Middle frontal gyrus (tissue), 1 donor: ENCODE measurements at regions not wholly inside any gene's neighbourhood (a gene's known extent, or its start where the extent isn't known, plus 50 kb on each side); places are given as distances from the start of the nearest gene placed in this dataset.
"Not testable (repeated sequence)": the region's sequence is repeated elsewhere in the genome, so short reads cannot be mapped to it uniquely, and the experiment has no call there.

Source experiments
- DNase-seq: peaks from one replicate; pipeline ENCODE4 v3.0.0-alpha.2; 2015; ENCODE audit warnings: low spot score; ENCODE audit errors: extremely low spot score

DNA sequence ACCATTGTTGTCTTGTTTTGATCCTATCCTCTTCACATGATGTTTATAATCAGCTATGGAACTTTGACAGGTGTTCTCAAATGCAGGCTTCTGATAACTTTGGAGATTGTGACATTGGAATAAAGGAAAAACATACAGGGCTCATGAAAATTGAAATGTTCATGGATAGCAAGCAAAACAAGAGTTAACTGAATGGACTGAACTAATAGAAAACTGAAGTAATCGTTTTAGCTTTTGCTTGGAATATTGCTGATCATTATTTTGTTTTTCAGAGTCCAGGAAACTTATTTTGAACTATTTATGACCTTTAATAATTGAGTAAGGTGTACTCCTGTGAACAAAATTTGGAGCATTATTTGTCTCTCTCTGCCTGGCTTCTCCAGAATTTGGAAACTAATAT, 436.7 kb upstream of the CDH9 start:
- DNase-seq: no peak

GRCh38 chr5:27474395-27474794, 436.0 kb upstream of the CDH9 start:
- no peak for DNase-seq

GRCh38 chr5:27474047-27474309, 435.6 kb upstream of the CDH9 start:
- DNase-seq: no peak

DNA sequence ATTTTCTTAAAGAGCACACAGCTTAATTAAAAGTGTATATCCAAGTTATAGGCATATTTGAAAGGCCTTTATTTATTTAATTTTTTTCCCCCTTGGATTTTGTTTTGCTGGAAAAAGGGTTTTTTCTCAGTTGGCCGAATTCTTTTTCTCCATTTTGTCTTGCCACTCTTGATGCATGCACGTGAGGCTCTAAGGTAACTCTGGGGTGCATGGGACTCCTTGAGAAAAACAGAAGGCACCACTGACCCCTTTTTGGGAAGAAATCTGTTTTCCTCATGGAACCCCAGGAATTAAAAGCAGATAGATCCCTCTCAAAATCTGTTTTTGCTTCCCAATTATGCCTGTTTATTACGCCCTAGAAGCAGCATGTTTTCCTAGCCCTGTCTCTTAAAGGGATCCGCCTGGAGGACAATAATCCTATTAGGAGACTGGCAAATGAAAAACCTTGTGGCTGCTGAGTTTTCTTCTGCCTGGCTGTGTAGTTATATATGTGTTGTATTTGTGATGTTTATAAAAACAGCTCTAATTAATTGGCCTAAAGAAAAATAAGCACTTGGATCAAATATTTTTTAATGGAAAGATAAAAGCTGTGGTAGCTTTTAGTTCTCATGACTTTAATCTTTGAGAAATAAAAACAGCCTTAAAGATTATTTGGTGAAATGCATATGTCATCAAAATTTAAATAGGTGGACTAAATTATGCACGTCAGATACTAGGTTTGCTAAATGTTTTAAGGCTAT, 435.1 kb upstream of the CDH9 start:
- DNase-seq: no peak

GRCh38 chr5:27472871-27473270, 434.5 kb upstream of the CDH9 start:
- DNase-seq: no peak

DNA sequence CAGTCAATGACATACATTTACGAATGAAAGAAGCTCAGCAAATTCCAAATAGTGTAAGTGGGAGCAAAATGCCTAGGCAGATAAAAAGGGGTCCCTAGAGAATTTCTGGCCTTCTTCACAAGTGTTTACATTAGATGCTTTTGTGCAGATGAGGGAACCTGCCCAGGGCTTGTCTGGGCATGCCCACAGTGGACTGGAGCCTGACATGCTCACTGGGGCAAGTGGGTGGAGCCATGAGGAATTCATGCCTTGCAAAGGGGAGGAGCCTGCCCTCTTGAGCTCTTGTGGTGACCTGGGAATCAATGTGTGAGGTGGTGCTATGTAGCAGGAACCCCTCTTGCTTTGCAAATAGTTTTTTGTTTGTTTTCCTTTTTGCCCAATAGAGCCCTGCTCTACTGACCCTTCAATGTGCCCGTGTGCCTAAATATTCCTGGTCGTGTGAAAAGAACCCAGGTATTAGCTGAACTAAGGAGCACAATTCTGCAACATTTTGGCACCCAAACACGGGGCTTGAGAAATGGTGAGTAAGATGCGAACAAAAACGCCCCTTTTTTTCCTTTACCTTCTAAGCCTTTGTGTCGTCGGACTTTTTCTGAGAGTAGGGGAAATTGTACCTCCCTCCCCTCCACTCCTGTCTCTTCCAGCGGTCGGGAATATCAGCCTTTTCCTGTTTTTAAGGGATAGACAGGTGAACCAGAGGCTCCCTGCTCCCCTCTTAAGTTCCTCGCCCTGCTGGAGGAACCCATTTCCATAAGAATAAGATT, 433.8 kb upstream of the CDH9 start:
- DNase-seq: no peak

DNA sequence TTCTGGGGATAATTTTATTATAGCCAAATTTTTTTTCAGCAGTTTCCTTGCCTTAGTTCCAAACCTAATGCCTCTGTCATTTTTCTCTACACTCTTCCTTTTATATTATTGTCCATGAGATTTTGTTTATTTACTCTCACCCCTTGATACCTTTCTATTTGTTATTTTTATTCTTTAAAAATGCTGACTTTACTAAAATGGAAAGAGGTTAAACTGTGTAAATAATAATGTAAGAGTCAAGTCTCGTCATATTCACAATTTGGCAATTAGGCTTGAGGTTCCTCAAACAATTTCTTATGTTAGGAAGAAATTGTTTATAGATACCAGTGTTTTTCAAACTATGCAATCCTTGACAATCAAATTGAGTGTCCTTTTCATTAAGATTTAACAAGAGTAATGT, 428.6 kb upstream of the CDH9 start:
- DNase-seq: no peak

- DNase-seq: no peak
Observed at GRCh38 chr5:27465140-27465539, 426.8 kb upstream of the CDH9 start.

- no peak for DNase-seq
Observed at GRCh38 chr5:27463446-27464149, 425.2 kb upstream of the CDH9 start.

- no peak for DNase-seq
Observed at GRCh38 chr5:27462936-27463335, 424.6 kb upstream of the CDH9 start.

DNA sequence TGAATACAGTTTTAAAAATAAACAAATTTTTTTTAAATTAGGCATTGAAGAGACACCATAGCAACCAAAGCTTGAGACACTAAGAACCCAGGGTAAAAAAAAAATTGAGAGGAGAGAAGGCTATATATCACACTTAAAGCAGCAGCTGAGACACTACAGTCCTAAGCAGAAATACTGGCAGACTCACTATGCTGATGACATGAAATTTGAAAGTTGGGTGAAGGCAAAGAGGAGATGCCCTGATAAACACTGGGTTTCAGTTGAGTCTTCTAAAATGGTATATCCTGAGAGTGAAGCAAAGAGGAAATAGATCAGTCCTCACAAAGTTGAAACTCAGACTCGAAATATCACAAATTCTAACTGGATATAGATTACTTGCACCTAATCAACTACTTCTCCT, 419.9 kb upstream of the CDH9 start:
- no peak for DNase-seq

DNA sequence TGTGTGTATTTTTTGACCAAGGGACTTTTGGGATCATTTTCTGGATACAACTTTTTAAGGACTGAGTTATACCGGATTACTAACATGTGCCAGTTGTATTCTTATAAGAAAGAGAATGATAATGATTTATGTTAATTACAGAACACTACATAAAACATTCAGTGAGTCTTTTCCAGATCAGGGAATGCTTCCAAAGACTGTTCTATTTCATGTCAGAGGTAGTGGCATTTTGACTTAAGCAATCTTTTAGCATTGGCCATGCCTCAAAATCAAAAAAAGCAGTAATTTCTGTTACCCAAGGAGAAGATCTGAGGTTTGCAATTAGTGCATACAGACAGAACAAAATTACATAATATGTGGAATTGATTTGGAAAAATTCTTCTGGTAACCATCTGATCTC, 413.0 kb upstream of the CDH9 start:
- no peak for DNase-seq

DNA sequence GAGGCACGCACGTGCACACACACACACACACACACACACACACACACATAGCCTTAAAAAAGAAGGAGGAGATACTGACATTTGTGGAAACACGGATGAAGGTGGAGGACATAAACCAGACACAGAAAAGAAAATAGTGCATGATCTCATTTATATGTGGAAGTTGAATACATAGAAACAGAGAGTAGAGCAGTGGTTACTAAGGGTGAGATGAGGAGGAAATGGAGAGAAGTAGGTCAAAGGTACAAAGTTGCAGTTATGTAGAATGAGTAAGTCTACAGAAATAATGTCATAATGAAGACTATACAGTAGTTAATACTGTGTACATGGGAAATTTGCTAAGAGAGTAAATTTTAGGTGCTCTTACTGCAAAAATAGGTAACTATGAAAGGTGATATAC, 412.2 kb upstream of the CDH9 start:
- DNase-seq: no peak

DNA sequence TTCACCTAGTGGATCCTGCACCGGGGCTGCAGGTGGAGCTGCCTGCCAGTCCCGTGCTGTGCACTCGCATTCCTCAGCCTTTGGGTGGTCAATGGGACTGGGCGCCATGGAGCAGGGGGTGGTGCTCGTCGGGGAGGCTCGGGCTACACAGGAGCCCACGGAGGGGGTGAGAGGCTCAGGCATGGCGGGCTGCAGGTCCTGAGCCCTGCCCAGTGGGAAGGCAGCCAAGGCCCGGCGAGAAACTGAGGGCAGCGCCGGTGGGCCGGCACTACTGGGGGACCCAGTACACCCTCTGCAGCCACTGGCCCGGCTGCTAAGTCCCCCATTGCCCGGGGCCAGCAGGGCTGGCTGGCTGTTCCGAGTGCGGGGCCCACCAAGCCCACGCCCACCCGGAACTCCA, 401.0 kb upstream of the CDH9 start:
- DNase-seq: not testable (repeated sequence)

DNA sequence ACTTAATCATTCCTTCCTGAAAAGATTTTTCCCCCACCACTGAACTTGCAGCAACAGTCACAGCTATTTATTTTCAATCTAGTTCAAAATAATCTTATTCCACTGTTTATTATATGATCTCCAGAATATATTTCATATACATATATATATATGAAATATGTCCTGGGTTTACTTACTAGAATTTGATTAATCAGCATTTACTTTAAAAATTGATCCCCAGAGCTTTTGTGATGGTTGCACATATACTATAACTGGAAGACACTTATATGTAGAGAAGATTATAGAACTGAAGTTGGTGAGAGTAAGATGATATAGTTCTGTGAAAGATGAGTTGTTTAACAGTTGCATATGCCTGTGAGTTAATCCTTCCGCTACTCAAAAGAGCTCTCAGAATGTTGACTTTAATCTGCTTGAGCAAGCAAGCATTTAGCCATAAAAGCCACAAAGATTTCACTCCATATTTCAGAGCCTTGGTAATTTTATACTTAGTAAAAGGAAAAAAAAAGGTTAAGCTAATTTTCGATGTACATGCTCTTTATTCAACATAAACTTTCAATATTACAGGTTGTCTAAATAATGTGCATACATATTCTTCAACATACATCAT, 399.3 kb upstream of the CDH9 start:
- DNase-seq: no peak

- DNase-seq: no peak
Observed at GRCh38 chr5:27434335-27434734, 395.9 kb upstream of the CDH9 start.

- no peak for DNase-seq
Observed at GRCh38 chr5:27414099-27414498, 375.7 kb upstream of the CDH9 start.

DNA sequence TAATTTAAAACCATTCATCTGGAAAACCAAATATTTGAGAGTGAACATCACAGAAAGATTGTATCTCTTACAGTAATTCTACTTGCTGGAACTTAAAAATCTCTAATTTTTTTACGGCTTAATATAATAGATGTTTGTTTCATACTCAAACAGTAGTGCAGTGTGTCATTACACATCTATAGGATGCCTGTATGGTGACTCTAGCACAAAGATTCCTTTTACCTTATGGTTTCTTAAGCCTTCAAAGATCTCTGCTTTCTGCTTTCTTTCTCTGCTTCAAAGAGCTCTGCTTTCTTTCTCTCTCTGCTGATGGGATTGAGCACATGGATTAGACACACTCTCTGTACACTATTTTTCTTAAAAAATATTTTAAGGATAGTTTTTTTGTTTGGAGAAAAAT, 374.0 kb upstream of the CDH9 start:
- DNase-seq: no peak

GRCh38 chr5:27406020-27406419, 367.6 kb upstream of the CDH9 start:
- no peak for DNase-seq

GRCh38 chr5:27403243-27403882, 365.0 kb upstream of the CDH9 start:
- no peak for DNase-seq

GRCh38 chr5:27402828-27403227, 364.4 kb upstream of the CDH9 start:
- no peak for DNase-seq

DNA sequence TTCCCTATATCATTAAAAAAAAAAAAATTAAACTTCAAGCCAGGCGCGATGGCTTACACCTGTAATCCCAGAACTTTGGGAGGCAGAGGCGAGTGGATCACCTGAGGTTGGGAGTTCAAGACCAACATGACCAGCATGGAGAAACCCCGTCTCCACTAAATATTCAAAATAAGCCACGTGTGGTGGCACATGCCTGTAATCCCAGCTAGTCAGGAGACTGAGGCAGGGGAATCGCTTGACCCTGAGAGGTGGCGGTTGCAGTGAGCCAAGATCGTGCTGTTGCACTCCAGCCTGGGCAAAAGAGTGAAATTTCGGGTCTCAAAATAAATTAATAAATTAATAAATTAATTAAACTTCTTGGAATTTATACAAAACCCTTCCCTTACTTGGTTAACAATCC, 358.6 kb upstream of the CDH9 start:
- no peak for DNase-seq
